Hippocampal formation (tissue), 2 donors: ENCODE measurements at regions not wholly inside any gene's neighbourhood (a gene's known extent, or its start where the extent isn't known, plus 50 kb on each side); places are given as distances from the start of the nearest gene placed in this dataset.

Experiments used
- DNase-seq, 2 donors: peaks; one replicate each; lab custom pipeline; 2025; lab: John Stamatoyannopoulos, UW

DNA sequence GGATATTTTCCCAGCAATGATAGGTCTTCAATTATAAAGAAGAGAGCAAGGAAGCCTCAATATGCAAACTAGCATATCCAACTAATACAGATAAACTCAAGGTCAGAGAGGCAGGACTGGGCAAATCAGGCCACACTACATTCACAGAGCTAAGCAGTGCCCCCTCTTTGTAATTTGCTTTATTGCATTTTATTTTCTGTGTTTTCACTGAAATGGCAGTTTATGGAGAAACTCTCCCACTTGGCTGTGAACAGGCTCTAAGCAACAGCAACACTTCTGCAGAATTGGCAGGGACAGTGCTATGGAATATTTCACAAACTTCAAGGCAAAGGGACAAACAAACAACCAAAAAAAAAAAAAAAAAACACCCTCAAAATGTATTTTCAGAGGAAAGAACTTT lies 93.4 kb upstream of the SOD1 start:
- peak in 1 of 2 donors; percentile 65 for DNase-seq

DNA sequence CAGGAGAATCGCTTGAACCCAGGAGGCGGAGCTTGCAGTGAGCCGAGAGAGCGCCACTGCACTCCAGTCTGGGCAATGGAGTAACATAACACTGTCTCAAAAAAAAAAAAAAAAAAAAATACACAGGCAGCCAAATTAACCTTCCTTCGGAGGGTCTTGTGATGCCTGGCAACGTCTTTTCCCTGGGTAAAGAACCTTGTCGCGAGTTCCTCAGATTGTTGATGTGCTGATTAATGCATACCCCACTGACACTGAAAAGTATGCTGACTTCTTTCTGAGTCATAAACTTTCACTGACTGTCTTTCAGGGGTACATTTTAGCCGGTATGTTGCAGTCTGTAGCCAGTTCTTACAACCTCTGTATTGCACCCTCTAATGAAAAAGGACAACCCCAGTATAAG lies 95.1 kb upstream of the SOD1 start:
- DNase-seq, result no peak

DNA sequence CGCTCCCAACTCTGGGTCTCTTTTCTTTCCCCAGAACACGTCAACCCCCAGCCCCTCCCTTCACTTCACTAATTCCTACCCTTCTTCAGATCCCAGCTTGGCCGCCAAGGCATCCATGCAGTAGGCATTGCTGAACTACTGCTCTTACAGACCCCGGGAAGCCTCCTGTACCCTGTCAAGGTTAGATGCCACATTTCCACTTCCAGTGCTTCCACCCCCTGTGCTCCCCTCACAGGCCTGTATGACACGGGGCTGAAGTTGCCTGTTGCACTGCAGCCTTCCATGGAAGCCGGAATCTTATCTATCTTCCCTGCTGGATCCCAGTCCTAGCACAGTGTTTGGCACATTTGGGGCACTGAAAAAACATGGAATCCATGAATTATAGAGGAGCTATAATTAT lies 99.0 kb upstream of the SOD1 start:
- no peak for DNase-seq

DNA sequence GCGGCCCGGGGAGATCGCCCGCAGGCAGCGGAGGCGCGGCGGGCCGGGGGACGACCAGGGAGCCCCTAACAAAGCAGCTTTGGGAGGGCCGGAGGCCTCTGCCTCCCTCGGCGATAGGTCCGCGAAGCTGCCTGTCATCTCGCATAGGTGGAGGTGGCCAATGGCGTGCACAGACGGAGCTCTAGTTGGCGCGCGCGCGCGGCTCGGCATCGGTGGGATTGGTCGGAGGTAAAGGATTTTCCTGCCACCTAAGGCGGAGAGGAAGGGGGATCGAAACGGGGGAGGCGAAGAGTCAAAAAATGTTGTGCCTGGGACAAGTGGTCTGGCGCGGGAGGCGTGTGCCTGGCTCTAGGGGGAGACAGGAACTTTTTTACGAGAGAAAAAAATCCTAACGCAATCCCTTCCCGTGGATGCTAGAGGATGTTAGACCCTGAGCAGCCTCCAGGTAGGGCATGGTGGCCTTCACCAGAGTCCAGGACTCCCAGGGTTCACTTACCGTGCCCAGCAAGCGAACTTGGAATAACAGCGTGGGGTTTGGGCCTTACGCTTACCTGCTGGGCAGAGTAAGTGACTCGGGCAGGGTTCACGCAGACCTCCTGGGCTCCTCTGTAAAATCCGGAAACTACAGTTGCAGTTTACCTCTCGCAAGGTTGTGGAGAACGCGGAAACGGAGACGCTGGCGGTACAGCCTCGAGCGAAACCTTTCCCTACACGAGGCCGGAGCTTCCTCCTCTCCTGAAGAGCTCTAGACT lies 99.9 kb upstream of the SOD1 start:
- DNase-seq, result peak; percentile 89 to 96

DNA sequence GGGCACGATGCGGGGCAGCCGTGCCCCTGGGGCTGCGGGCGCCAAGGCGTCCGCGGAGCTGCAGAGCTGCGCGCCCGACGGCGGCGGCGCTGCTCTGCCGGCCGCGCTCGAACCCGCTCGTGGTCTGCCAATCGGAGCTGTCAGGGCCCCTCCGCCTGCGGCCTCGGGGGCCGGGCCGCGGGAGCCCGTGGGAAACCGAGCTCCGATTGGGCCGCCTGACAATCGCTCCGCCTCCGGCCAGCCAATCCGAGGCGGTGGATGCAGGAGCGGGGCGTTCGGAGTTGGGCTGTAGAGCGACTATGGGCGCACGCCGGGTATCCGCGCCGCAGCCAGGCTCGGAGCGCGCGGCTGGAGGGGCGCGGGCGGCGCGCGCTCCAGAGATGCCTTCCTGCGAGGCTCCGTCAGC lies 100.5 kb upstream of the SOD1 start:
- peak; percentile 93 to 96 for DNase-seq

DNA sequence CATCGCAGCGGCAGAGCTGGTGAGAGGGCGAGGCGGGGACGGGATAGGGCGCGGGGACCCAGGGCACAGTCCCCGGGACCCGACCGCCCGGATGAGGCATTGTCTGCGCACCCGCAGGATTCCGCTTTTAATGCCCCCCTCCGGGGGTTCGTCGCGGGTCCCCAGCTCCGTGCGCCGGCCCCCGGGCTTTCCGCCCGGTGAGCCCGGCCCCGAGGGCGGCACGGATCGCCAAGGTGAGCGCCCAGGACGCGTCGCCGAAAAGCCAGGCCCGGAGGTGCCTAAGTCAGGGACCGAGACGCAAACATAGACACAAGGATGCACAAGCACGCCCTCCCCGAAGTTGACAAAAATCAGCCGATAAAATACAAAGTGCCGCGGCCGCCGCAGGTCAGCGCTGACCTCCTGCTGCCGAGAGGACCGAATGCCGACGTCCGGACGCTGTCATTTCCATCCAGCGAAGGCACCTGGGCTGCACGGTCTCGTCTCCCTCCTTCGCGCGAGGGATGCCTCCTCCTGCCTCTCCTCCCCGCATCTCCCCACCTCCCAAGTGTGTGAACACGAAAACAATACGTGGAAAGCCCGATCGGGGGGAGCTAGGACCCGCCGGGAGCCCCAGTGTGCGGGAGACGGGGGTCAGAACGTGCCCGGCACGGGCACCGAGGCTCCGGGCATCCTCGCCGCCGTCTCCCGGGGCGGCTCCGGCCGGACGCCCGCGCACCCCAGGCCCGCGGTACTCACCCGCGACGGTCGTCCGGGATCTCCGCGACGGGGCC lies 101.1 kb upstream of the SOD1 start:
- peak in 1 of 2 donors; percentile 76 for DNase-seq

DNA sequence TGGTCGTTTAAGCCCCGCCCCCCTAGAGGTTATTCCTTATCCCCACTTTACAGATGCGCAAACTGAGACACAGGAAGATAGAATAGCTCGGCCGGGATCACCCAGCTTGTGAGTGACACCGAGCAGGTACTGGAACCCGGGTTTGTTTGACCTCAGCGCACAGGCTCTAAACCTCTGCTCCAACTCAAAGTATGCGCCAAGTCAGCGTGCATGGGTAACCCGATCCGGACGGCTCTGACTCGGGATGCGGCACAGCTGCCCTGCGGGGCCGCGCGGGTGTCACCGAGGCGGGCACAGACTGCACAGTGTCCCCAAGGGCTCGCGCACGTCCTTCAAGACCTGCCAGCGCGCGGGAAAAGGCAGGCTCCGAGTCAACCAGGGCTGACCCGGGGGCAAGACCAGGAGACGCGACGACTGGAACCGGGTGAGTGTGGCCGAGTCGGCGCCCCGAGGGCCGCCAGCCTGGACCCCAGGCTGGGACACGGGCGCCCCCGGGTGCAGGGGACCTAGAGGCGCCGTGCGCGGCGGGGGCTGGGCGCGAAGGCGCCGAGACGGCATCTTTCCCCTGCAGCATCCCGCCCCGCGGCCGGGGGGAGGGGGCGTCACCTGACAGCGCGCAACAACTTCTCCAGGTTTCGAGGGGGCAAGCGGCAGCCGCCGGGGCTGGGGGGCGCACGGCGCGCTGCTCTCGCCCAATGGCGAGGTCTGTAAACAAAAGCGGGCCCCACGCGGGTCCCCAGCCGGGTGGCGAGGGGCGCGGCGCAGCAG lies 101.9 kb upstream of the SOD1 start:
- peak in 1 of 2 donors; percentile 27 for DNase-seq

DNA sequence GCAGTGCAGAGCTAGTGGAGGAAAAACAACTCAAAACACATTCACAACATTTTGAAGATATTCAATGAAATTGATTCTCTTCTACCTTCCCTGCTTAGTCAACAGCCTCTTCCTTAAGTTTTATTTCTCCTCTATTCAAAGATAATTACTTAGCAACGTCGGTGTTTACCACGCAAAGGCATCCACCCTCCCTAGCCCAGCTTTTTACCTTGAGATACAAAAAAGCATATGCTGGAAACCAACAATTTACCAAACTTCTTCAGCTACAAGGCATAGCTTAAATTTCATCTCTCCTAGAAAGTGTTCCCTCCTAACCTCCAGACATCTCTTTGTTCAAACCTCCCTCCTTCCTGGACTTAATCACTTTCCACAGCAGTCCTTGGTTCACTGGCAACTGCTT lies 102.8 kb upstream of the SOD1 start:
- no peak for DNase-seq

DNA sequence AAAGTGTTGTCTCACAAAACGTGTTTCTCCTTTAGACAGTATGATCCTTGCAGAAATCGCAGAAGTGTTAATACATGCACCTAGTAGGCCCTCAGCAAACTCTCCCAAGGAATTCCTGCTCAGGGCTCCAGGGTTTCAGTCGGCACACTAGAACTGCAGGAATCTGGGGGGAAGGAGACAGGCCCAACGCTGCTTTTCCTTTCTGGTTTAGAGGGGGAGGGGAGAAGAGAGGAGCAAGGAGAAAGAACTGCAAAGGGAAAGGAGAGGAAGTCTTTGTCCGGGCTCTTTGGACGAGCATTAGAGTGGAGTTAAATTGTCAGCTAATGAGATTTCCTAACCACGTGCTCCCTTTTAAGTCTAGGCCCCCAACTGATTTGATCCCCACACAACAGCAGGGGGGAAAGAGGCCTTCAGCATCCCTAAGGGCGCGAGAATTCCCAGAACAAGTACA lies 103.7 kb upstream of the SOD1 start:
- no peak for DNase-seq

DNA sequence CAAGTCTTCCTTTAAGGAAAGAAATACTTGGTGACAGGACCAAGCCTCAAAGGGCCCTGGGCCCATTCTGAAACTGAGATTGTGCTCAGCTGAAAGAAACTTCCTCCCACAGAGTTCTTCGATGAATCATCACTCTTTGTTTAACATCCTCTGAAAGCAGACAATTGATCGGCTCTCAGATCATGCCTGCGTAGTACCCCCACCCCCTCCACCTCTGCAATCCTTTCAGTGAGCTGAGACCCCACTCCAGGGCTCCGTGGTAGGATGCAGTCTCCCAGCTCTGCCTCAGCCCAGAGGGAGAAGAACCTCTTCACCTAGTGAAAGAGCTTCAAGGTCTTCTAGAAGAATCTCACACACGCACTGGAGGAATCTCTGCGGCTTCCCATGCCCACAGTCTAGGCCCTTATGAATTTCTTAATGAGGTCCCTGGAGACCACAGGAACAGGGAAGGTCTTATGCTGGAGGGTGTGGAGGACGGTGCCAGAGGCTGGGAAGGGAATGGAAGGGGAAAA lies 104.9 kb upstream of the SOD1 start:
- no peak for DNase-seq

DNA sequence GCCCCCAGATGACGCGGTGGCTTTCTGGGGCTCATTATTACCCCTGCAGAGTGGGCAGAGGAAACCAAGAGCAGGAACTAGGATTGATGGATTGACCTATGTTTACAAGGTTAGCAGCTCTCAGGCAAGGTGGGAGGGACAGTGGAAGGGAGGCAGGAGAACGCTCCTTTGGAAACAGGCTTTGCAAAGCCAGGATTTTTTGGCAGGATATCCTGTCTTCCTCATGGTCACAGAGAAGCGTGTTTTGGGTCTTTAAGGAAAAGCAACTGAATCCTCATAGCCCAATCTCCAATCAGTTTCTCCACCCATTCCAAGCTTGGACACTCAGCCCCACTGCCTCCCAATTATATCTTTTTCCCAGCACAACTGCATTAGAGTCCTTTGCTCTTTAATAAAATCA lies 105.6 kb upstream of the SOD1 start:
- DNase-seq, result no peak

DNA sequence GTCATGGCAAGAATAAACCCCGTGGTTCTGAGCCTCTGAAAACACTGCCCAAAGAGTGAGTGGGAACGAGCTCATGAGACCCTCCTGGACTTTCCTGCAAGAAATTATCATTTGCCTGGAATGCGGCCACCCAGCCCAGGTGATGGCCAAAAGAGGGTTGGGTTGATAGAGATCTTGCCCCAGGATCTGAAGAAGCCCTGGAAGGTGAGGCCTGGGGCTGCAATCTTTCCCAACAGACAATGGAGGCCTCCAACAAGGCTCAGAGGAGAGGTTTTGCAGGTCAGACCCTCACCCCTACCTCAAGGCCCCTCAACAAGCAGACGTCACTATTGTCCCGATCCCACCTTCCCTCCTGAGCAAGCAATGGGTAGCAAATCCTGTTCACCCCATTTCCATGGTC lies 106.0 kb upstream of the SOD1 start:
- DNase-seq, result no peak

DNA sequence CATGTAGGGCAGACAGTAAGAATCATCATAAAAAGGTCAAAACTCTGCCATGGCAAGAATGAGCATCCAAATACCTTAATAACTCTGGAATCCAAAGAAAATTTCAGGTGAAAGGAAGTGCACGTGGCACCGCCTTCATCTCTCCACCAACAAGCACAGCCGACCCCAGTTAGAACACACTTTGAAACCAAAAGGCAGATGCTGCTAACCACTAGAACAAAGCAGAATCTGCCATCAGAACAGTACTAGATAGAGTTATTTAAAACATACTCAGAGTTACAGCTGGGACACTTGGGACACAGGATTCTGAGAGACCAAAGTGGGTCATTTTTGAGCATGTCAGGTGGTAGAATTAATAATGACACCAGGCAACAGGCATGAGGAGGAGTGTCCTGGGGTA lies 106.7 kb upstream of the SOD1 start:
- no peak for DNase-seq

DNA sequence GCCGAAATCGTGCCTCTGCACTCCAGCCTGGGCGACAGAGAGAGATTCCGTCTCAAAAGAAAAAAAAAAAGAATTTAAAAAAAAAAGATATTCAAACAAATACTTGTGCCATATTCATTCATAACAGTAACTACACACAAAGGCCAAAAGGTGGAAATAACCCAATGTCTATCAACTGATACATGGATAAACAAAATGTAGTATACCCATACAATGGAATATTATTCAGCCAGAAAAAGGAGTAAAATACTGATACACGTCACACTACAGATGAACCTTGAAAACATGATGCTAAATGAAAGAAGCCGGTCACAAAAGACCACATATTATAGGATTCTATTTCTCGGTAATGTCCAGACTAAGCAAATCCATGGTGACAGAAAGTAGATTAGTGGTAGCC lies 109.4 kb upstream of the SOD1 start:
- no peak for DNase-seq

DNA sequence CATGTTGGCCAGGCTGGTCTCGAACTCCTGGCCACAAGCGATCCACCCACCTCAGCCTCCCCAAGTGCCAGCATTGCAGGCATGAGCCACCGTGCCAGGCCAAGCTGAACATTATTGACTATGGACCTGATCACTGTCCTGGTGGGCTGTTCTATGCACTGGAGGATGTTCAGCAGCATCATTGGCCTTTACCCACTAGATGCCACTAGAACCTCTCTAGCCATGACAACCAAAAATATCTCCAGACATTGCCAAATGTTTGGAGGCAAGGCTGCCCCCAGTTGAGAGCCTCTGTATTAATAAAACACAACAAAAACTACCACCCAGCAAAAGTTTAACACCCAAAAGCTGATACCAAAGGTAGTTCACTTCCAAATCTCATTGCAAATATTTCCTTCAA lies 110.8 kb upstream of the SOD1 start:
- no peak for DNase-seq

DNA sequence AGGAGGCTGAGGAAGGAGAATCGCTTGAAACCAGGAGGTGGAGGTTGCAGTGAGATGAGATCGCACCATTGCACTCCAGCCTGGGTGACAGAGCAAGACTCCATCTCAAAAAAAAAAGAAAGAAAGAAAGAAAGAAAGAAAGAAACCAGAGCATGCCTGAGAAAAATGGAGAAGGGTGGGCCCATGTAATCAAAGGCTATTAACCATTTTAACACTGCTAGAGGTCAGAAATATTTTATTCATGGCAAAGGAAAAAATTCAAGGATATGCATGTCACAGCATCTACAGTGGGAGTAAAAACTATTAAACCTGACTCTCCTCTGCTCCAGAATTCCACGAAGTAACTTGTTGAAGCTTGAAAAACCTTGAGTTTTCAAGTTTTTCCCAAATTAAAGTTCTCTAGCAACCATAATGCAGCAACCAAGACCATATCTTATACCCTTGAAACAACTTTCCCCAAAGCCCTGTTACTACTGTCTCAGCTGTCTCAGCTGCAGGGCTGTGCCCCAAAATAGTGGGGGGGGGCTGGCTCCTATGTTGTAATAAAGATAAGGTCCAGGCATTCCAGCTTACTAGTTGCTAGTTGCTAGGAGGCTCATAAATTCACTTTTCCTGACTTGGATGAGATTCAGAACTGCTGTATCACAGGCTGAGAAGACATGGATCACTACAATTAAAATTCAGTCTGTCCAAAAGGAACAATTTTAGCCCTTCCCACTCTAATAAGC lies 112.9 kb upstream of the SOD1 start:
- DNase-seq, result no peak

DNA sequence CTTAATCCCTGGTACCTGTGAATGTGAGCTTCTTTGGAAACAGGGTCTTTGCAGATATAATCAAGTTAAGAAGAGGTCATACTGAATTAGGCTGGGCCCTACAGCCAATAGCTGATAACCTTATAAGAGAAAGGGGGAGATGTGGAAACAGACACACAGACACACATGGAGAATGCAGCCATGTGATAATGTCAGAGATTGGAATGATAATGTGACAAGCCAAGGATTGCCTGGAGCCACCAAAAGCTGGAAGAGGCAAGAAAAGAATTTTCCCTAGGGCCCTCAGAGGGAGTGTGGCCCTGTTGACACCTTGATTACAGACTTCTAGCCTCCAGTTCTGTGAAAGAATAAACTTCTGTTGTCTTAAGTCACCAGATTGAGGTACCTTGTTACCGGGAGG lies 114.5 kb upstream of the SOD1 start:
- DNase-seq, result no peak

DNA sequence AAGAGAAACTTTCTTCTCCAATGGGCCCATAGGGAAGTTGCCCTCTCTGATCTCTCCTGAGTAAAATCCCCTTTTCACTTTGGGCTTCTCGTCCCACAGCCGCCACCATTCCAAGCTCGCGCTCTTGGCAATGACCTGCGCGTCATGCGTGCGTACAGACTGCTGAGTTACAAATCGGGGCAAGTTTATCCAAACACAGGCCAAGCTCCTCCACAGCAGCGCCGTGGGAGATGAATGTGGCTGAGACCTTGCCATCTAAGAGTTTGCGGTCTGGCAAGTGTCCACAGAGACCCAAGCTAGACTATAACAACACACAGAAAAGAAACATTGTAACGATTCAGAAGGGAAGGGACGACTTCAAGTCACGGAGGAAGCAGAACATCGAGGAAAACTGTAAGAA lies 116.3 kb upstream of the SOD1 start:
- DNase-seq, result no peak

DNA sequence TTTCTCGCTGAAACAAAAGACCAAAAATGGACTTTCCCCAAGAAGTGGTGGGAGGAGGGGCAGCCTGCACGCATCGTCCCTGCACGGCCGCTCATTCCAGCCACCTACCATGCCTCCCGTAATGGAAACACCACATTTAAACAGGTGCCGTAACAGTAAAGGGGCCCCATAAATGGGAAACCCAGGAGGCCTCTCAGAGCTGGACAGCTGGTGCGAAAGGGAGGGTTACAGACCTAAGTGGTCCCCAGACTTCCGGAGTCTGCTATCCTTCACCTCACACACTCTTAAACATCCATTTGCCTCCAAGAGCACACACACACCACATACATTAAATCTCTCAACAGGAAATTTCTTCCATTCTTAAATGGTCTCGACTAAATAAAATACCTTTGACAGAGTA lies 120.7 kb upstream of the SOD1 start:
- no peak for DNase-seq

DNA sequence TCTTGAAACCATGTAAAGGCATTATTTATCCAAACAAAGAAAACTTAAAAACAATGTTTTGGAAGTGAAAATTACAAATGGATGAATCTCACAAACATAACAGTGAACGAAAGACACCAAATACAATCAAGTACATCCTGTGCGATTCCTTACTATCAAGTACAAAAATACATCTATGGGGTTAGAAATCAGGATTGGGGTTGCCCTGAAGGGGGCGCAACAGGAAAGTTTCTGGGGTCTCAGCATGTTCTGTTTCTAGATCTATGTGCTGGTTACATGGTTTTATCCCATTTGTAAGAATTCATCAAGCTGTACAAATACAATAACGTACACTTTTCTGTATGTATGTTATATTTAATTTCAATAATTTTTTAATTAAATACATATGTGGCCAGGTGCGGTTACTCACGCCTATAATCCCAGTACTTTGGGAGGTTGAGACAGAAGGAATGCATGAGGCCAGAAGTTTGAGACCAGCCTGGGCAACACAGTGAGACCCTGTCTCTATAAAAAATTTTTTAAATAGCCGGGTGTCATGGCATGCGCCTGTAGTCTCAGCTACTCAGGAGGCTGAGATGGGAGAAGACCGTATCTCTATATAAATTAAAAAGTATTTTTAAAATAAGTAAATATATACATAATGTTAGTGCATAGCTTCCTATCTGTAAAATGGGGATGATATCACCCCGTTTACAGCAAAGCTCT lies 121.5 kb upstream of the SOD1 start:
- no peak for DNase-seq

DNA sequence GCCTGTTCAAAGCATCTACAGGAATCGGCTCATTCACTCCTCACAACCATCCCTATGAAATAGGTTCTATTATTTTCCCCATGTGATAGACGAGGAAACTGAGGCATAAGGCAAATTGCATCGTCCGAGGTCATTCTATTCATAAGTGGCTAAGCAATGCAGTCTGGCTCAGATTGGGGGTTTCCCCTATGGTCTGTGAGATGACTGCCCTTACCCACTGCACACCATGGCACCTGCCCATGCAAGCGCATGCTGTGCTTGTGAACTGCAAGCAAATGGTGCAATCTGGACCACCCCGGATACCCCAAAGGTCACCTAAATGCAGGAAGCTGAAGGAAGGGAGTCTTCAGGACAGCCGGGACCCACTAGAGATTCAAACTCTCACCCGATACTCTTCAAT lies 123.4 kb upstream of the SOD1 start:
- no peak for DNase-seq
